ENCODE measurements at regions not wholly inside any gene's neighbourhood (a gene's known extent, or its start where the extent isn't known, plus 50 kb on each side); places are given as distances from the start of the nearest gene placed in this dataset.

GRCh38 chr2:236505041-236505440 is 64.6 kb upstream of the ACKR3 start:
- no peak overlapping the region for H3K9ac ChIP-seq (ENCODE audit: insufficient read depth, low read depth, low read length)
- no TSS peak for BruUV-seq (replicated peaks)

More at GRCh38 chr2:236505041-236505440, 64.6 kb upstream of the ACKR3 start:
- no peak for FAIRE-seq
- TF ChIP-seq ZNF678 (CRISPR knock-in tag; IDR thresholded peaks at IDR 0.05): no peak
- TF ChIP-seq, protein P1, sequence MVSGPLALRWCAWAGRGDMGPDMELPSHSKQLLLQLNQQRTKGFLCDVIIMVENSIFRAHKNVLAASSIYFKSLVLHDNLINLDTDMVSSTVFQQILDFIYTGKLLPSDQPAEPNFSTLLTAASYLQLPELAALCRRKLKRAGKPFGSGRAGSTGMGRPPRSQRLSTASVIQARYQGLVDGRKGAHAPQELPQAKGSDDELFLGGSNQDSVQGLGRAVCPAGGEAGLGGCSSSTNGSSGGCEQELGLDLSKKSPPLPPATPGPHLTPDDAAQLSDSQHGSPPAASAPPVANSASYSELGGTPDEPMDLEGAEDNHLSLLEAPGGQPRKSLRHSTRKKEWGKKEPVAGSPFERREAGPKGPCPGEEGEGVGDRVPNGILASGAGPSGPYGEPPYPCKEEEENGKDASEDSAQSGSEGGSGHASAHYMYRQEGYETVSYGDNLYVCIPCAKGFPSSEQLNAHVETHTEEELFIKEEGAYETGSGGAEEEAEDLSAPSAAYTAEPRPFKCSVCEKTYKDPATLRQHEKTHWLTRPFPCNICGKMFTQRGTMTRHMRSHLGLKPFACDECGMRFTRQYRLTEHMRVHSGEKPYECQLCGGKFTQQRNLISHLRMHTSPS (CRISPR knock-in tag; IDR thresholded peaks at IDR 0.05; ENCODE audit: low read depth): no peak
- TF ChIP-seq ZNF629 (CRISPR knock-in tag; conservative IDR thresholded peaks at IDR 0.05): no peak
- no peak for TF ChIP-seq ZMYM2 (CRISPR knock-in tag; IDR thresholded peaks at IDR 0.05)
- no peak for TF ChIP-seq NFIC (IDR thresholded peaks at IDR 0.05; ENCODE audit: low read length)
- no peak for TF ChIP-seq MTA3 (CRISPR knock-in tag; IDR thresholded peaks at IDR 0.05)
- no peak for TF ChIP-seq STAG1 (CRISPR knock-in tag; IDR thresholded peaks at IDR 0.05)
- no peak for TF ChIP-seq FLYWCH1 (CRISPR knock-in tag; IDR thresholded peaks at IDR 0.05)
- no peak for TF ChIP-seq IKZF5 (CRISPR knock-in tag; IDR thresholded peaks at IDR 0.05)
- no peak for TF ChIP-seq FOXK1 (CRISPR knock-in tag; IDR thresholded peaks at IDR 0.05; ENCODE audit: borderline replicate concordance, low read depth)
- no peak for TF ChIP-seq BRF2 (CRISPR knock-in tag; IDR thresholded peaks at IDR 0.05)
- TF ChIP-seq RNF2 (conservative IDR thresholded peaks at IDR 0.05; ENCODE audit: low read depth): no peak
- TF ChIP-seq TFE3 (CRISPR knock-in tag; IDR thresholded peaks at IDR 0.05): no peak
- TF ChIP-seq HMGXB4 (CRISPR knock-in tag; IDR thresholded peaks at IDR 0.05; ENCODE audit: borderline replicate concordance in 1 of 2, low read depth in 1 of 2): no peak
- Histone ChIP-seq H3K79me2 (ENCODE audit: insufficient read depth, low read length) (no peaks in the 10 kb centered on the region), H3K4me3 (replicated peaks in 1 of 3; ENCODE audit: insufficient read depth in 1 of 3, low read depth in 2 of 3, low read length in 3 of 3) (no peak overlapping the region), H4K20me1 (ENCODE audit: insufficient read depth, low read length) (no peaks in the 10 kb centered on the region), H3K27me3 (ENCODE audit: control insufficient read depth in 1 of 2, insufficient read depth in 2 of 2, low read length in 2 of 2) (peaks cover 0 to 14% of the 10 kb centered on the region in 2 experiments; a peak in 1 of 5 replicates), H3K4me2 (ENCODE audit: low read depth, low read length) (no peak overlapping the region), H3K27ac (ENCODE audit: extremely low read length, insufficient read depth, low read length) (no peak overlapping the region), H3K4me1 (ENCODE audit: insufficient read depth, low read length) (no peaks in the 10 kb centered on the region), H2AFZ (ENCODE audit: low read length) (no peak overlapping the region), H3K36me3 (replicated peaks in 1 of 2; ENCODE audit: control insufficient read depth in 1 of 2, insufficient read depth in 2 of 2, low read length in 2 of 2) (no peaks in the 10 kb centered on the region), H3K9me3 (ENCODE audit: low read length) (no peaks in the 10 kb centered on the region)
- in situ Hi-C loops (cut with HindIII; ENCODE audit: extremely low pct_ligation_motif_present, low pct_unique_long_range_greater_than_20kb): no loop called here
- WGBS (ENCODE audit: low lambda C conversion rate): 8% methylated on average over 3 of the region's 3 CpGs
- ATAC-seq: no peak
- DNase-seq (ENCODE audit: low spot score): no peak
- intact Hi-C loops (cut with micrococcal nuclease; ENCODE audit: unreplicated experiment): no loop called here
- ChIA-PET POLR2A (no interaction called here), CTCF (ENCODE audit: low intra/inter-chr PET ratio, low total read pairs) (no interaction called here)
